Chondrocyte (in vitro differentiated cells): ENCODE measurements at regions not wholly inside any gene's neighbourhood (a gene's known extent, or its start where the extent isn't known, plus 50 kb on each side); places are given as distances from the start of the nearest gene placed in this dataset.

ENCODE experiments used
- DNase-seq: peaks from one replicate; pipeline ENCODE4 v3.0.0; 2021; ENCODE audit warnings: mixed read lengths, low spot score
- H3K27ac Mint-ChIP-seq: one replicate; pipeline ENCODE4 v1.8.0; 2021; ENCODE audit warnings: mild to moderate bottlenecking, moderate library complexity, mixed read lengths; ENCODE audit not compliant: unreplicated experiment
- H3K27me3 Mint-ChIP-seq: 2 replicates; pipeline ENCODE4 v1.8.0; 2021; ENCODE audit warnings: low read depth, mixed read lengths
- H3K36me3 Mint-ChIP-seq: 2 replicates; pipeline ENCODE4 v1.8.0; 2021; ENCODE audit warnings: low read depth, mixed read lengths
- H3K4me1 Mint-ChIP-seq: 2 replicates; pipeline ENCODE4 v1.8.0; 2021; ENCODE audit warnings: low read depth, mild to moderate bottlenecking, mixed read lengths
- H3K4me3 Mint-ChIP-seq: one replicate; pipeline ENCODE4 v1.8.0; 2021; ENCODE audit warnings: mild to moderate bottlenecking, moderate library complexity, mixed read lengths; ENCODE audit not compliant: unreplicated experiment
- H3K9me3 Mint-ChIP-seq: 2 replicates; pipeline ENCODE4 v1.8.0; 2021; ENCODE audit warnings: low read depth, mixed read lengths
- CTCF ChIP-seq: fragments of 200-600 bp; sonication (generic); IDR thresholded peaks from 2 replicates; pipeline ENCODE4 v1.5.0; 2021; ENCODE audit warnings: antibody characterized with exemption, mild to moderate bottlenecking, moderate library complexity

- no peaks in the 10 kb centered on the region for H3K36me3 Mint-ChIP-seq
These were observed 1563.2 kb upstream of the MIR17HG start for GRCh38 chr13:89784161-89784809.

GRCh38 chr13:89786531-89786930, 1561.0 kb upstream of the MIR17HG start:
- no peak for DNase-seq
- Mint-ChIP-seq H3K27me3 (no peaks in the 10 kb centered on the region), H3K36me3 (no peaks in the 10 kb centered on the region), H3K9me3 (no peaks in the 10 kb centered on the region), H3K27ac (no peak overlapping the region), H3K4me3 (no peak overlapping the region), H3K4me1 (no peaks in the 10 kb centered on the region)
- TF ChIP-seq CTCF, result no peak

More at GRCh38 chr13:89784161-89784809, 1563.2 kb upstream of the MIR17HG start:
- Mint-ChIP-seq H3K4me3 (no peak overlapping the region), H3K4me1 (no peaks in the 10 kb centered on the region), H3K27me3 (no peaks in the 10 kb centered on the region), H3K27ac (no peak overlapping the region), H3K9me3 (no peaks in the 10 kb centered on the region)
- DNase-seq, result peak; percentile 70
- TF ChIP-seq CTCF, result no peak

GRCh38 chr13:89790696-89791095, 1556.8 kb upstream of the MIR17HG start:
- H3K27me3 Mint-ChIP-seq, result no peaks in the 10 kb centered on the region
- no peaks in the 10 kb centered on the region for H3K36me3 Mint-ChIP-seq
- H3K9me3 Mint-ChIP-seq, result peaks cover 2% of the 10 kb centered on the region
- no peak overlapping the region for H3K4me3 Mint-ChIP-seq
- no peak overlapping the region for H3K27ac Mint-ChIP-seq
- TF ChIP-seq CTCF, result no peak
- peaks cover 5% of the 10 kb centered on the region for H3K4me1 Mint-ChIP-seq
- no peak for DNase-seq

GRCh38 chr13:89791971-89792630, 1555.4 kb upstream of the MIR17HG start:
- Mint-ChIP-seq H3K4me3 (no peak overlapping the region), H3K27me3 (no peaks in the 10 kb centered on the region), H3K36me3 (no peaks in the 10 kb centered on the region), H3K27ac (no peak overlapping the region), H3K9me3 (peaks cover 9% of the 10 kb centered on the region), H3K4me1 (peaks cover 5% of the 10 kb centered on the region)
- no peak for TF ChIP-seq CTCF
- DNase-seq, result no peak

GRCh38 chr13:89796196-89796595, 1551.3 kb upstream of the MIR17HG start:
- Mint-ChIP-seq H3K4me3 (no peak overlapping the region), H3K9me3 (peaks cover 15% of the 10 kb centered on the region), H3K36me3 (no peaks in the 10 kb centered on the region), H3K27me3 (no peaks in the 10 kb centered on the region), H3K27ac (no peak overlapping the region), H3K4me1 (peaks cover 5% of the 10 kb centered on the region)
- no peak for DNase-seq
- no peak for TF ChIP-seq CTCF
